ENCODE measurements at regions not wholly inside any gene's neighbourhood (a gene's known extent, or its start where the extent isn't known, plus 50 kb on each side); places are given as distances from the start of the nearest gene placed in this dataset.
A peak's percentile ranks its signal among the peaks of the same experiment; 100 is the strongest.
"Not testable (repeated sequence)": the region's sequence is repeated elsewhere in the genome, so short reads cannot be mapped to it uniquely, and the experiment has no call there.

- no peak for DNase-seq
These were observed 264.1 kb downstream of the CBLL2 start for GRCh38 chrX:22536746-22537304.

GRCh38 chrX:22538580-22538979 lies 265.9 kb downstream of the CBLL2 start:
- DNase-seq, result no peak

- DNase-seq, result no peak
These were observed 269.2 kb downstream of the CBLL2 start for GRCh38 chrX:22541926-22542325.

- DNase-seq, result no peak
These were observed 269.9 kb downstream of the CBLL2 start for GRCh38 chrX:22542641-22543040.

- DNase-seq, result peak; percentile 38
These were observed 286.8 kb downstream of the CBLL2 start for GRCh38 chrX:22559506-22559905.

GRCh38 chrX:22575161-22575845 lies 302.6 kb downstream of the CBLL2 start:
- no peak for DNase-seq

GRCh38 chrX:22577181-22577580 lies 304.5 kb downstream of the CBLL2 start:
- DNase-seq, result no peak

- DNase-seq, result no peak
These were observed 313.1 kb downstream of the CBLL2 start for GRCh38 chrX:22585831-22586230.

GRCh38 chrX:22589845-22590244 lies 317.1 kb downstream of the CBLL2 start:
- no peak for DNase-seq

- DNase-seq, result no peak
These were observed 322.1 kb downstream of the CBLL2 start for GRCh38 chrX:22594766-22595165.

GRCh38 chrX:22603060-22603459 lies 330.3 kb downstream of the CBLL2 start:
- no peak for DNase-seq

GRCh38 chrX:22609452-22609851 lies 336.7 kb downstream of the CBLL2 start:
- DNase-seq, result not testable (repeated sequence)

- no peak for DNase-seq
These were observed 344.2 kb downstream of the CBLL2 start for GRCh38 chrX:22616867-22617266.

- no peak for DNase-seq
These were observed 354.9 kb downstream of the CBLL2 start for GRCh38 chrX:22627576-22627975.

- no peak for DNase-seq
These were observed 355.6 kb downstream of the CBLL2 start for GRCh38 chrX:22628275-22628674.

- DNase-seq, result no peak
These were observed 356.5 kb downstream of the CBLL2 start for GRCh38 chrX:22629105-22629725.

GRCh38 chrX:22634083-22634482 lies 361.4 kb downstream of the CBLL2 start:
- DNase-seq, result no peak

- no peak for DNase-seq
These were observed 362.0 kb downstream of the CBLL2 start for GRCh38 chrX:22634751-22635150.

GRCh38 chrX:22648281-22648680 lies 351.5 kb upstream of the DDX53 start:
- no peak for DNase-seq

- DNase-seq, result no peak
These were observed 349.1 kb upstream of the DDX53 start for GRCh38 chrX:22650691-22651090.

- DNase-seq, result no peak
These were observed 347.2 kb upstream of the DDX53 start for GRCh38 chrX:22652596-22652995.

GRCh38 chrX:22660756-22661155 lies 339.0 kb upstream of the DDX53 start:
- DNase-seq, result no peak

GRCh38 chrX:22662776-22663175 lies 337.0 kb upstream of the DDX53 start:
- no peak for DNase-seq

GRCh38 chrX:22664826-22665225 lies 334.9 kb upstream of the DDX53 start:
- DNase-seq, result no peak

GRCh38 chrX:22665818-22666217 lies 333.9 kb upstream of the DDX53 start:
- no peak for DNase-seq
